RWPE1 (cell line): ENCODE measurements at regions not wholly inside any gene's neighbourhood (a gene's known extent, or its start where the extent isn't known, plus 50 kb on each side); places are given as distances from the start of the nearest gene placed in this dataset.

Source experiments
- CTCF ChIA-PET: fragments of 350-600 bp; sonication (Branson Sonifier 250); formaldehyde crosslinking; extraction: SDS; loops from one replicate; lab custom pipeline; 2021; lab: Yijun Ruan, JAX
- POLR2A ChIA-PET: fragments of 400-600 bp; formaldehyde crosslinking; extraction: SDS; loops from one replicate; lab custom pipeline; 2020; ENCODE audit warnings: antibody characterized with exemption; ENCODE audit not compliant: low non-redundant PET; lab: Yijun Ruan, JAX
- DNase-seq: peaks from one replicate; pipeline ENCODE4 v3.0.0; 2012; ENCODE audit warnings: low spot score
- H3K27ac ChIP-seq: fragments of 450-650 bp; 2 replicates; pipeline ENCODE4 v1.5.1; 2017
- TF ChIP-seq, protein P1 (sequence below): fragments of 450-650 bp; conservative IDR thresholded peaks from 2 replicates; pipeline ENCODE4 v1.5.1; 2017; ENCODE audit warnings: low read depth, mild to moderate bottlenecking

DNA sequence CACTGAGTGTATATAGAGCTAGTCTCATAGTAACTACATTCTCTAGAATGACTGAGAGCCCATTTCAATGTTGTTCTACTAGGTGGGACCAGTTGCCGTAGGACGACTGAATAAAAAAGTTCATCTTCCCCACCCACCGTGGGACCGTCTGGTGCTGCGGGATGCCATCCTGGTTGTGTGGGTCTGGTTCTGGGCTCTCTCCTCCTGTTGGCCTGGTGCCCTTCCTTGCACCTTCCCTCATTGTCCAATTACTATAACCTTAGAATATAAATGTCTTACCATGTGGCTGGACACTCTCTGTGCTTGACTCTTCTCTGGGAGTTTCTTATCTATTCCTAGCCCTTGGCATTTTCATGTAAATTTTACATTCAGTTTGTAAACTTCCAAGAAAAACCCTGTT, 344.4 kb downstream of the TCERG1L start:
- TF ChIP-seq, protein P1, sequence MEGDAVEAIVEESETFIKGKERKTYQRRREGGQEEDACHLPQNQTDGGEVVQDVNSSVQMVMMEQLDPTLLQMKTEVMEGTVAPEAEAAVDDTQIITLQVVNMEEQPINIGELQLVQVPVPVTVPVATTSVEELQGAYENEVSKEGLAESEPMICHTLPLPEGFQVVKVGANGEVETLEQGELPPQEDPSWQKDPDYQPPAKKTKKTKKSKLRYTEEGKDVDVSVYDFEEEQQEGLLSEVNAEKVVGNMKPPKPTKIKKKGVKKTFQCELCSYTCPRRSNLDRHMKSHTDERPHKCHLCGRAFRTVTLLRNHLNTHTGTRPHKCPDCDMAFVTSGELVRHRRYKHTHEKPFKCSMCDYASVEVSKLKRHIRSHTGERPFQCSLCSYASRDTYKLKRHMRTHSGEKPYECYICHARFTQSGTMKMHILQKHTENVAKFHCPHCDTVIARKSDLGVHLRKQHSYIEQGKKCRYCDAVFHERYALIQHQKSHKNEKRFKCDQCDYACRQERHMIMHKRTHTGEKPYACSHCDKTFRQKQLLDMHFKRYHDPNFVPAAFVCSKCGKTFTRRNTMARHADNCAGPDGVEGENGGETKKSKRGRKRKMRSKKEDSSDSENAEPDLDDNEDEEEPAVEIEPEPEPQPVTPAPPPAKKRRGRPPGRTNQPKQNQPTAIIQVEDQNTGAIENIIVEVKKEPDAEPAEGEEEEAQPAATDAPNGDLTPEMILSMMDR = no peak
- POLR2A ChIA-PET = no interaction called here
- CTCF ChIA-PET = interaction anchor here (0.6 kb wide), 1 partner anchor 233 kb away, joined by 3 read pairs; no protein-coding TSS in a partner anchor
- DNase-seq = no peak
- no peak overlapping the region for H3K27ac ChIP-seq

DNA sequence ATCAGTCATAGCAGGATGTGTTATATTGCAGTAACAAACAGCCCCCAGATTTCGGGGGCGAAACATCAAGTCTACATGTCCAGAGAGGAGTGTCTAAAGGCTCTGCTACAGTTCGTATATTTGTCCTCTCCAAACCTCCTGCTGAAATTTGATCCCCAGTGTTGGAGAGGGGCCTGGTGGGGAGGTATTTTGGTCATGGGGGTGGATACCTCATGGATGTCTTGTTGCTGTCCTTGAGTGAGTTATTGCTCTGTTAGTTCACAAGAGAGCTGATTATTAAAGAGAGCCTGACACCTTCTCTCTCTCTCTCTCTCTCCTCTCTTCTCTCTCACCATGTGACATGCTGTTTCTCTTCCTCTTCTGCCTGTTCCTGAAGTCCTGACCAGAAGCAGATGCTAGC, 343.7 kb downstream of the TCERG1L start:
- TF ChIP-seq, protein P1 = no peak
- no peak for DNase-seq
- ChIA-PET CTCF (interaction anchor here (0.6 kb wide), 1 partner anchor 232 kb away, joined by 3 read pairs; no protein-coding TSS in a partner anchor), POLR2A (no interaction called here)
- H3K27ac ChIP-seq = no peak overlapping the region

DNA sequence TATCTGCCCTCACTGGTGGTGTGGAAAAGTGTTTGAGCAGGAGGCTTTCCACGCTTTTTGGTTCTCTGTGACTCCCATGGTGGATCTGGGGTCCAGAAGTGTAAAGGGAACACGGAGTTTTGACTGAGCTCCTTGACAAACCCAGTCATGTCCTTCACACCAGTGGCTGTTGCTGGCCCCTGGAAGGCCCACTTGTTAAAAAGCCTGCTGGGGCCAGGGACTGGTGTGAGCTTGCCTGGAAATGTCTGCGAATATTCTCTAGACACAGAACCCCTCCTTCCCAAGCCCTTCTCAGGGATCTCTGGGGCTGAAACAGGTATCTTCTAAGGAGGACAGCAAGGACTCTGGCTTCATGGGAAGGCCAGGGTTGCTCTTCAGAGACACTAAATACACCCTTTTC, 343.0 kb downstream of the TCERG1L start:
- DNase-seq = no peak
- POLR2A ChIA-PET = no interaction called here
- H3K27ac ChIP-seq = peak overlapping the region; percentile 44
- TF ChIP-seq, protein P1 = no peak
- CTCF ChIA-PET = interaction anchor here (0.6 kb wide), 1 partner anchor 36 kb away, joined by 3 read pairs; no protein-coding TSS in a partner anchor

DNA sequence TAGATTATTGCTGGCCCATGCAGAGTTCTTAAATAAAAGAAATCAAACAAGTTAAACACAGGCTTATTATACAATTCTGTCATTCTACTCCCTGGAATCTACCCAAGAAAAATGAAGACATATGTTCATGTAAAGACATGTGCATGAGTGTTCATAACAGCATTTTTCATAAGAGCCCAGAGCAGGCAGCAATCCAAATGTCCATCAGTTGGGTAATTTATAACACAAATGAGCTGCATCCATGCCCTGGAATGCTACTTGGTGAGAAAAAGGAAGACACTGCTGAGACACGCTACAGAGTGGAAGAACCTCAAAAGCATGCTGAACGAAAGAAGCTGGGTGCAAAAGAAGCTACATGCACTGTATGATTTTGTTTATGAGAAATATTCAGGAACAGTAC, 342.6 kb downstream of the TCERG1L start:
- TF ChIP-seq, protein P1 = no peak
- ChIA-PET CTCF (interaction anchor here (0.6 kb wide), 1 partner anchor 36 kb away, joined by 3 read pairs; no protein-coding TSS in a partner anchor), POLR2A (no interaction called here)
- peak; percentile 34 for DNase-seq
- H3K27ac ChIP-seq = no peak overlapping the region

DNA sequence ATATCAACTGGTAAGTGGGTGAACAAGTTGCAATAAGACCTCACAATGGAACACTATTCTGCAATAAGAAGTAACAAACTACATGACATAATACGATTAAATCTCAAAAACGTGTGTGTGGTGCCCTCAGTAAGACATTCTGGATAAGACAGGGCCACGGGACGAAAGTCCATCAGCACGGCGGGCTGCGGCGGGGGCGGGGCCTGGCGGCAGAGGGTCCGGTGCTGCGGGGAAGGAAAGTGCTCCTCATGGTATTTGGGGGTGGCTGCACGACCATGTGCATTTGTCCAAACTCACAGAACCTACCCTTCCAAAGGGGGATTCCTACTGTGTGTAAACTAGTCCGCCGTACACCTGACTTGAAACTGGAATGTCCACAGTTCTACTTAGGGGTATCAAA, 341.8 kb downstream of the TCERG1L start:
- ChIA-PET POLR2A (no interaction called here), CTCF (no interaction called here)
- TF ChIP-seq, protein P1 = no peak
- H3K27ac ChIP-seq = no peak overlapping the region
- DNase-seq = no peak

DNA sequence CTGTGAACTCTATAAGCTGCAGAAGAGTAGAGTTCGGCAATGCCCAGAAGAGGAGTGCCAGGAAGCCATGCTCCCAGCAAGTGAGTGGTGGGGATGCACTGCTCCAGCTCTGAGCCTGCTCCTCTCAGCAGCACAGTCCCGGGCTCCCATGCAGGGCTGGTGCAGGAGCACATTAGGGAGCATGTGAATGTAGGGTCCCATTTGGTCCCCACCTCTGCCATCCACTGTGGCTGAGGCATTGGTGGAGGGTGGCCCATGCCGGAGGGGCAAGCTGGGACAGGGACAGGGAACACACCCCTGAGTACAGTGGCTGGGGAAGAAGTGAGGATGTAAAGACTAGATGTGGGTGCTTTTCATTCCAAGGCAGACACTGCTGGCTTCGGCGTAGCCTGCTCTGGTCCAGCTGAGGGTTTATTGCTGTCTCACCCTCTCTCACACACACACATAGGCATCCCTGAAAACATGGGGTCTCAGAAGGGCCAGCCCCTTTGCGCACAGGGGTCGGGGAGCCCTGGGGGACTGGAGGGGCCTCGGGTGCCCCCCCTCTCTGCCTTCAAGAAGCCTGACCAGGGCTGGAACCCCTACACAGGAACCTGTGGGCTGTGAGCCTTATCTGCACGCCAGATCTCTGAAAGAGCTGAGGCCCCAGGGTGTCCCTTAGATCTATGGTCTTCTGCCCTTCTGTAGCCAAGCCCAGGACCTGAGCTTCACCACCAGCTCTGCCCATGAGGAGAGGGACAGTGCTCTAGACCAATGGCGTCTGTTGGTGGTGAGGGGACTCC, 341.0 kb downstream of the TCERG1L start:
- no peak overlapping the region for H3K27ac ChIP-seq
- ChIA-PET CTCF (interaction anchor here (0.6 kb wide), 1 partner anchor 24 kb away, joined by 3 read pairs; no protein-coding TSS in a partner anchor), POLR2A (no interaction called here)
- no peak for DNase-seq
- TF ChIP-seq, protein P1 = no peak
